GM12873 (cell line): ENCODE measurements at regions not wholly inside any gene's neighbourhood (a gene's known extent, or its start where the extent isn't known, plus 50 kb on each side); places are given as distances from the start of the nearest gene placed in this dataset.
A peak's percentile ranks its signal among the peaks of the same experiment; 100 is the strongest.

Source experiments
- TF ChIP-seq, protein P1 (sequence below): IDR thresholded peaks from 2 replicates; pipeline ENCODE4 v1.5.1; 2012; ENCODE audit warnings: low read depth, mild to moderate bottlenecking, moderate library complexity, low read length, control low read depth; ENCODE audit not compliant: insufficient read depth; ENCODE audit errors: missing control alignments

DNA sequence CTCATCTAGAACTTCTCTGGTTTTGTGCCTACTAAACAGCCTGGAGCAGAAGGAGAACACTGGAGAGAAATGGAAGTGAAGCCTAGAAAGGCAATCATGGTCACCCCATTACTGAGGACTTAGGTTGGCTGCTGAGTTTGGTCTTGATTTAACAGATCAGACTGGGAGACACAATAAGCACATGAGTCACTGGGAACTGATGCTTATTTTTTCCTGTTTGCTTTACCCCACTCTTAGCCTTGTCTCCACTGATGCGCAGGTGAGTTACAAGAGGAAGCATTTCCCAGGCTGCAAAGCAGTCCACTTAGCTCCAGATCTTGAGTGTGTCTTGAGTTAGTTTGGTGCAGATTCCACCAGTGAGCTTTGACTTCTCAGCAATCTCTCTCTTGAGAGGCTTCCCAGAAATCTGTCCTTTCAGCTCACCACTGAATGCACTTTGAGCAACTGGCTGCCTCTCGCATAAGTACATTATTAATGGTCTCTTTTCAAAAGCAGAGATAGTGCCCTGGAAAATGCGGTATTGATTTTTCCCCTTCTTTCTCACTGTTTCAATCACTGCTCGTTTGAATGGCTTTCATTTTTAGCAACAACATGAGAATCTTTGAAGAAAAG, 390.2 kb upstream of the SETBP1 start:
- TF ChIP-seq, protein P1, sequence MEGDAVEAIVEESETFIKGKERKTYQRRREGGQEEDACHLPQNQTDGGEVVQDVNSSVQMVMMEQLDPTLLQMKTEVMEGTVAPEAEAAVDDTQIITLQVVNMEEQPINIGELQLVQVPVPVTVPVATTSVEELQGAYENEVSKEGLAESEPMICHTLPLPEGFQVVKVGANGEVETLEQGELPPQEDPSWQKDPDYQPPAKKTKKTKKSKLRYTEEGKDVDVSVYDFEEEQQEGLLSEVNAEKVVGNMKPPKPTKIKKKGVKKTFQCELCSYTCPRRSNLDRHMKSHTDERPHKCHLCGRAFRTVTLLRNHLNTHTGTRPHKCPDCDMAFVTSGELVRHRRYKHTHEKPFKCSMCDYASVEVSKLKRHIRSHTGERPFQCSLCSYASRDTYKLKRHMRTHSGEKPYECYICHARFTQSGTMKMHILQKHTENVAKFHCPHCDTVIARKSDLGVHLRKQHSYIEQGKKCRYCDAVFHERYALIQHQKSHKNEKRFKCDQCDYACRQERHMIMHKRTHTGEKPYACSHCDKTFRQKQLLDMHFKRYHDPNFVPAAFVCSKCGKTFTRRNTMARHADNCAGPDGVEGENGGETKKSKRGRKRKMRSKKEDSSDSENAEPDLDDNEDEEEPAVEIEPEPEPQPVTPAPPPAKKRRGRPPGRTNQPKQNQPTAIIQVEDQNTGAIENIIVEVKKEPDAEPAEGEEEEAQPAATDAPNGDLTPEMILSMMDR = no peak

DNA sequence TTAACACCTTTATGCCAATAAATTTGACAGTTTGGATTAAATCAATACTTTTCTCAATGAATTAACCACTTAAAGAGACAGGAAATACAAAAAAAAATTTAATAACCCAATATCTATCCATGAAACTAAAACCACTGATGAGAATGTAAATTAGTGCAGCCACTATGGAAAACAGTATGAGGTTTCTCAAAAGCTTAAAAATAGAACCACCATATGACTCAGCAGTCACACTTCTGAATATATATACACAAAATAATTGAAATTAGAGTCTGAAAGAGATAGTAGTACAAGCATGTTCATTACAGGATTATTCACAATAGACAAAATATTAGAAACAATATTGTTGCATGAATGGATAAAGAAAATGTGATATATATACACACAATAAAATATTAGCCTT, 382.1 kb upstream of the SETBP1 start:
- TF ChIP-seq, protein P1 = no peak

DNA sequence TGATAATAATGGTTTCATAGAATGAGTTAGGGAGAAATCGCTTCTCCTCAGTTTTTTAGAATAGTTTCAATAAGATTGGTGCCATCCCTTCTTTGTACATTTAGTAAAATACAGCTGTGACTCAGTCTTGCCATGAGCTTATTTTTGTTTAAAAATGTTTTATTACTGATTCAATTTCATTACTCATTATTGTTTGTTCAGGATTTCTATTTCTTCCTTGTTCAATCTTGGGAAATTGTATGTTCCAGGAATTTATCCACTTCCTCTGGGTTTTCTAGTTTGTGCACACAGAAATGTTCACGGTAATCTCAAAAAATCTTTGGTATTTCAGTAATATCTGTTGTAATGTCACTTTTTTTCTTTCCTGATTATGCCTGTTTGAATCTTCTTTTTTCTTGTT, 371.5 kb upstream of the SETBP1 start:
- TF ChIP-seq, protein P1 = no peak

DNA sequence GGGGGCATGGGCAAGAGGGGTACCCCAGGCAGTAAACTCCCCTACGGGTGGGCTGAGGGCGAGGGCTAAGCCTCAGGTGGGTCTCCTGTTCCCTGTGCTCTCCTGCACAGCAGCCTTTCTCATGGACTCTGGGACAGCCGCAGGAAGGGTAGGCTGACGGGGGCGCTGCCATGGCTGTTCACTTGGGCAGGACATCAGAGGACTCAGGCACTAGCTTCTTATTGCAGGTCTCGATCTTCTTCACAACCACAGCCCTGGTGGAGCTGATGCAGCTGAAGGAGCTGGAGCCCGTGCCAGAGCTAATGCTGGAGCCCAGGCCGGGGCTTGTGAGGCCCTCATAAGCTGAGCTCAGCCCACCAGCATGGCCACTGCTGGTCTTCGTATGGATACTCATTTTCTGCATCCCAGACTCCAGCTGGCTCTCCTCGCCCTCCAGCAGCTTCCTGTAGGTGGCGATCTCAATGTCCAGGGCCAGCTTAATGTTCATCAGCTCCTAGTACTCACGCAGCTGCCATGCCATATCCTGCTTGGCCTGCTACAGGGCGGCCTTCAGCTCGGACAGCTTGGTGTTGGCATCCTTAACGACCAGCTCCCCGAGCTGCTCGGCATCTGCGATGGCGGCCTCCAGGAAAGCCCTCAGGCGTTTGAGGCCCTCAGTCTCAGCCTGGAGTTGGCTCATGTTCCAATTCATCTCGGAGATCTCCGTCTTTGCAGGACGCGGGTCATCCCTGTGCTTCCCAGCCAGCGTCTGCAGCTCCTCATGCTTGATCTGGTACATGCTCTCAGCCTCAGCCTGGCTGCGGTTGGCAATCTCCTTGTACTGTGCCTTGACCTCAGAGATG, 359.8 kb upstream of the SETBP1 start:
- TF ChIP-seq, protein P1 = peak; percentile 15

DNA sequence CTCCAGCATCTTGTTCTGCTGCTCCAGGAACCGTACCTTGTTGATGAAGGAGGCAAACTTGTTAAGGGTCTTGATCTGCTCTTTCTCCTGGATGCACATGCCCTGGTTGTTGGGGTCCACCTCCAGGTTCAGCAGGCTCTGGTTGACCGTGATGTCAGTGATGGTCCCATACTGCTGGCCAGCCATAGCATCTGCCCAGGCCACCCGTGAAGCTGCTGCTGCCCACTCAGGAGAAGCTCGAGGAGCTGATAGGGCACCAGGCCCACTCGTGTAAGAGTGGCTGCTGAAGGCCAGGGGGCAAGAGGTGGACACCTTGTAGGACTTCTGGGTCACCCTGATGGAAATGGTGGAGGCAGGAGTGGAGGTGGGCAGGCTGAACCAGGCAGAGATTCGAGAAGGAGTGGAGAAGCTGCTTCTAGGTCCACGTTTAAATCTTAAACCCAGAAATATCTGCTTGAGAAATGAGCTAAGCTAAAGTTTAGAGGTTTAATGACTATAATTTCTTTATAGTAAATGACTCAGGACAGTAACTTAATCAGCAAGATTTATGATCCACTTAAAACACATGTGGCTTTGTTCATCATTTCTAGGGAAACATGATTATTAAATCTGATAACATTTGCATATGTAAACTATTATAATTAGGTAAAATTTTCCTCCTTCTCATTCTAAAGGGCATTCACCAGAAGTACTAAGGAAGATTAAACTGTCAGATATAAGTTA, 358.7 kb upstream of the SETBP1 start:
- TF ChIP-seq, protein P1 = no peak

DNA sequence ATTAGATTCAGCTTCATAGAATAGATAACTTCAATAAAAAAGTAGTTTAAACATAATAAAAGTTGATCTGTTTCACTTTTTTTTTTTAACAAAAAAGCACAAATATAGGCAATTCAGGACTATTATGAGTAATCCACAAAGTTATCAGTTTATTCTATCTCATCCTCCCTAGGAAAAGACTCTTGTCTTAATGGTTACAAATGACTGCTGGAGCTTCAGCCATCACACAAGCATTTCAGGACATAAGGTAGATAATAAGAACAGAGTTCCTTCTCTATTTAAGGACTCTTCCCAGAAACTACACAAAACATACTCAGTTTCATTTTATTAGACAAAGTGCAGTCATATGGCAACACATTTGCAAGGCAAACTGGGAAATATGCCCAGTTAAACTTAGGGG, 357.6 kb upstream of the SETBP1 start:
- TF ChIP-seq, protein P1 = no peak

DNA sequence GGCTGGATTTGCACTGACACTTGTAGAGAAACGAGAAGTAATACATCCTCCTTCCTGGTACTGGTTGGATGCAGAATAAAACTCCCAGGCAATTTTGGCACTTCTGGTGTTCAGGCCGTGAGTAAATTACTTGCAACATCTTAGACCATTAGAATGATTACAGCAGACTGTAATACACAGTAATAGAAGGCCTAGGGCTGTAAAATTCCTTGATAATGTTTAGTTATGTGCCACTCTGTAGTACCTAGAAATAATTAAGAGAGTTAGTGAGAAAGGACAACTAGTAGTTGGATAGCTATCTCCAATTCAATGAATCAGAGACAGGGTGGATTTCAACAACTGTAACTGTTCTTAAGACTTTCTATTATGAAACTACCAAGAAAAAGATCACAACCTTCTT, 356.3 kb upstream of the SETBP1 start:
- TF ChIP-seq, protein P1 = no peak
